ENCODE measurements at regions not wholly inside any gene's neighbourhood (a gene's known extent, or its start where the extent isn't known, plus 50 kb on each side); places are given as distances from the start of the nearest gene placed in this dataset.

DNA sequence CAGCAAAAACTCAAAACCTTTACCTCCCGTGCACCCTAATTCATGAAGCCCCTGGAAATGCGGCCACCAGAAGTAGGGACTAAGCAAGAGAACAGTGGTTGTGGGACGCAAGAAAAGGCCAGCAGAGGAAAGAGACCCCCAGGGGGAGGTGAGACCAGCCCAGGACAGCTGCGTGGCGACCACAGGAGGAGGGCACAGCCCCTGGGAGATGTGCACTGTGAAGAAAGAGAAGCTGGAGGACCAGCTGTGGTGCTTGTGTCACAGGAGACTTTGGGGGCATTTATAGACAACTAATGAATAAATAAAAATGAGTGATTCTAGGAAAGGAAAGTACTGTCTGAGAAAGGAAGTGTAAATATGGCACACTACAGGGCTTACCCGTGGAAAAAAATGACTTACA lies 263.8 kb downstream of the EIPR1 start:
- H3K27ac ChIP-seq = no peak overlapping the region
- intact Hi-C loops (cut with DNase I; ENCODE audit: low total_unique reads) (no loop called here), in situ Hi-C loops (cut with MboI; ENCODE audit: low sequenced_read_pairs in 4 of 4) (no loop called here)
- H3K4me1 ChIP-seq = no peaks in the 10 kb centered on the region
- TF ChIP-seq, protein P1, sequence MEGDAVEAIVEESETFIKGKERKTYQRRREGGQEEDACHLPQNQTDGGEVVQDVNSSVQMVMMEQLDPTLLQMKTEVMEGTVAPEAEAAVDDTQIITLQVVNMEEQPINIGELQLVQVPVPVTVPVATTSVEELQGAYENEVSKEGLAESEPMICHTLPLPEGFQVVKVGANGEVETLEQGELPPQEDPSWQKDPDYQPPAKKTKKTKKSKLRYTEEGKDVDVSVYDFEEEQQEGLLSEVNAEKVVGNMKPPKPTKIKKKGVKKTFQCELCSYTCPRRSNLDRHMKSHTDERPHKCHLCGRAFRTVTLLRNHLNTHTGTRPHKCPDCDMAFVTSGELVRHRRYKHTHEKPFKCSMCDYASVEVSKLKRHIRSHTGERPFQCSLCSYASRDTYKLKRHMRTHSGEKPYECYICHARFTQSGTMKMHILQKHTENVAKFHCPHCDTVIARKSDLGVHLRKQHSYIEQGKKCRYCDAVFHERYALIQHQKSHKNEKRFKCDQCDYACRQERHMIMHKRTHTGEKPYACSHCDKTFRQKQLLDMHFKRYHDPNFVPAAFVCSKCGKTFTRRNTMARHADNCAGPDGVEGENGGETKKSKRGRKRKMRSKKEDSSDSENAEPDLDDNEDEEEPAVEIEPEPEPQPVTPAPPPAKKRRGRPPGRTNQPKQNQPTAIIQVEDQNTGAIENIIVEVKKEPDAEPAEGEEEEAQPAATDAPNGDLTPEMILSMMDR (IDR thresholded peaks at IDR 0.05 in 4 of 5, conservative IDR thresholded peaks at IDR 0.05 in 1 of 5) = no peak
- TF ChIP-seq POLR2A (IDR thresholded peaks at IDR 0.05) = no peak
- ATAC-seq (no peak), DNase-seq (no peak)
- H3K36me3 ChIP-seq = no peaks in the 10 kb centered on the region
- no peak overlapping the region for H3K4me3 ChIP-seq
- no peaks in the 10 kb centered on the region for H3K27me3 ChIP-seq
- no peaks in the 10 kb centered on the region for H3K9me3 ChIP-seq

DNA sequence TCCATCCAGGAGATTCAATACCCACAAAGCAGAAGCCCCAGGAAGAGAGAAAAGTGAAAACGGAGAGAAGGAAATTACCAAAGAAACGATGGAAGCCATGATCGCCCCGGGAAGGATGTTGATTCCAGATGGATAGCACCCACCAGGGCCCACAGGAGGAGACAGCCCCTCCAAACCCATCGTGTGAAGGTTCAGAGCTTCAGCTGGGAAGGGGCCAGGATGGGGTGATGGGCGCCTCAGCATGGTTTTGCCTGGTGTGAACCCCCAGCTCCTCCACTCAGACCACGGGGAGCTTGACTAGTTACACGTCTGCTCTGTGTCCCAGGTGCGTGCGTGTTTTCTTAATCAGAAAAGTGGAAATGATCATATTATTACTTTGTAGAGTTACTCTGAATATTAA lies 264.5 kb downstream of the EIPR1 start:
- Histone ChIP-seq H3K27me3 (no peaks in the 10 kb centered on the region), H3K27ac (no peak overlapping the region), H3K36me3 (no peaks in the 10 kb centered on the region), H3K9me3 (no peaks in the 10 kb centered on the region), H3K4me3 (no peak overlapping the region), H3K4me1 (no peaks in the 10 kb centered on the region)
- ATAC-seq (no peak), DNase-seq (no peak)
- in situ Hi-C loops (cut with MboI; ENCODE audit: low sequenced_read_pairs in 4 of 4) = no loop called here
- intact Hi-C loops (cut with DNase I; ENCODE audit: low total_unique reads) = no loop called here
- no peak for TF ChIP-seq POLR2A (IDR thresholded peaks at IDR 0.05)
- TF ChIP-seq, protein P1 (IDR thresholded peaks at IDR 0.05 in 4 of 5, conservative IDR thresholded peaks at IDR 0.05 in 1 of 5) = no peak

DNA sequence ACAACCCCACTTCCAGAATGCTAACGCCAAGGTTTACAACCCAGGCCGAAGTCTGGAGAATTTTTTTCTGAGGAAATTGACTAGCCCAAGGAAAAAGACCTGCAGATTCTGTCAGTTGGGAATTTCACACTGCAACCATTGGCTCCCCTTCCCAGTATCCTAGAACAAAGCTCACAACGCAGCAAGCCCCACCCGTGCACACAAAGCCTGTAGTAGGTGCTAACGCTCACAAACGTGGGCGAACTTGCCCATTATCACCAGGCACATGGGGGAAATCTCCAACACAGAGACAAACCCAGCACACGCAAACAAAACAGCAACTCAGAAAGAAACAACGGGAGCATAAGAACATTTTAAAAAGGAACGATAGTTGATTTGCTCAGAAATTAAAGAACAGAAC lies 265.1 kb downstream of the EIPR1 start:
- H3K27me3 ChIP-seq = no peaks in the 10 kb centered on the region
- H3K27ac ChIP-seq = no peak overlapping the region
- DNase-seq (no peak), ATAC-seq (no peak)
- TF ChIP-seq POLR2A (IDR thresholded peaks at IDR 0.05) = no peak
- TF ChIP-seq, protein P1 (IDR thresholded peaks at IDR 0.05 in 4 of 5, conservative IDR thresholded peaks at IDR 0.05 in 1 of 5) = no peak
- in situ Hi-C loops (cut with MboI; ENCODE audit: low sequenced_read_pairs in 4 of 4) (no loop called here), intact Hi-C loops (cut with DNase I; ENCODE audit: low total_unique reads) (no loop called here)
- no peaks in the 10 kb centered on the region for H3K9me3 ChIP-seq
- H3K4me3 ChIP-seq = no peak overlapping the region
- no peaks in the 10 kb centered on the region for H3K4me1 ChIP-seq
- H3K36me3 ChIP-seq = no peaks in the 10 kb centered on the region

DNA sequence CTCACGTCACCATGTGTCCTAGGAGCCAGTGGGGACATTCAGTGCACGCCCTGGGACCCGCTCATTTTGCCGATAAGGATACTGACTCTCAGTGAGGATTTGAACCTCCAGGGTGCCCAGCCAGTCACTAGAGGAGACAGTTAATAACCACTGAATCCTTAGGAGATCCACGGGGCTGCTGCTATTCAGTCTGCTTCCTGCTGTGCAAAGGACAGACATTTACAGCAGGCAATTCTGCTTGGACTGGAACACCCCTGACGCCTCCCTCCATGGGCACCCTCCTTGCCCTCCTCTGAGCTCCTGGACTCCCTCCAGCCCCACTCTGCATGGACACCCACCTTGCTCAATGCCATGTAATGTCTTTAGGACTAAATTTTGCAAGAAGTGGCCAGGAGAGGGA lies 265.5 kb downstream of the EIPR1 start:
- TF ChIP-seq, protein P1 (IDR thresholded peaks at IDR 0.05 in 4 of 5, conservative IDR thresholded peaks at IDR 0.05 in 1 of 5) = no peak
- no peak for TF ChIP-seq POLR2A (IDR thresholded peaks at IDR 0.05)
- Histone ChIP-seq H3K27me3 (no peaks in the 10 kb centered on the region), H3K27ac (no peak overlapping the region), H3K9me3 (no peaks in the 10 kb centered on the region), H3K4me1 (no peaks in the 10 kb centered on the region), H3K36me3 (no peaks in the 10 kb centered on the region), H3K4me3 (no peak overlapping the region)
- no peak for ATAC-seq
- no peak for DNase-seq
- in situ Hi-C loops (cut with MboI; ENCODE audit: low sequenced_read_pairs in 4 of 4) (no loop called here), intact Hi-C loops (cut with DNase I; ENCODE audit: low total_unique reads) (no loop called here)

DNA sequence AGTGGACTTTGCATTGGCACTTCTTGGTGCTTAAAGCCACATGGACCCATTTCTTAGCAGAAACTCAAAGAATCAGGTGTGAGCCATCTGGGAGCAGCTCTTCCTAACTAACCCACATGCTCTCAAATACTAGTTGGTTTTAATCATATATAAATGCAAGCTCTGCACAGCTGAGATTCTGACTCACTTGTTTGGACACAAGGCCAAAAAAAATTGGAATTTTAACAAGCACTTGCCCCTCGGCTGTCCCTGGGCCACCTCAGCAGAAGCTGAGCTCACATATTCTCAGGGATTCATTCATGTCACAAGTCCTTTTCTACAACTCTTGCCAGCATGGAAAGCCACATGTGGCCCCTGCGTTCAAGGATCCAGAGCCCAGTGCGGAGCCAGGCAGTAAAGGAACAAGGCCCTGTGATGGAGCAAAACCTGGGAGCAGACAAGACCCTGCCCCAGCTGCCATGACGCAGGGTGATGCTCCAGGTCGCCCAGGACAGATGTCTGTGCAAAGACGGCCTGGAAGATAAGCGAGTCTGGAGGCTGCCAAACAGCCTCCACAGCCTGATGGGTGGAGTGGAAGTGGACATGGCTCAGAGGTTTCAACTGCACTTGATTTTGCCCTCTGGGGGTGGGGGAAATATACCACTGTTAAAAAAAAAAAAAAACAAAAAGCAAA lies 266.5 kb downstream of the EIPR1 start:
- in situ Hi-C loops (cut with MboI; ENCODE audit: low sequenced_read_pairs in 4 of 4) = no loop called here
- DNase-seq (no peak), ATAC-seq (no peak)

More for the DNA sequence above, 266.5 kb downstream of the EIPR1 start:
- Histone ChIP-seq H3K4me1 (no peaks in the 10 kb centered on the region), H3K27me3 (no peaks in the 10 kb centered on the region), H3K9me3 (no peaks in the 10 kb centered on the region), H3K36me3 (no peaks in the 10 kb centered on the region), H3K4me3 (no peak overlapping the region), H3K27ac (no peak overlapping the region)
- TF ChIP-seq, protein P1 (IDR thresholded peaks at IDR 0.05 in 4 of 5, conservative IDR thresholded peaks at IDR 0.05 in 1 of 5) = no peak
- TF ChIP-seq POLR2A (IDR thresholded peaks at IDR 0.05) = no peak
- intact Hi-C loops (cut with DNase I; ENCODE audit: low total_unique reads) = no loop called here

All from gastrocnemius medialis (tissue), 4 donors.